Body of pancreas (tissue), 4 donors: ENCODE measurements at regions not wholly inside any gene's neighbourhood (a gene's known extent, or its start where the extent isn't known, plus 50 kb on each side); places are given as distances from the start of the nearest gene placed in this dataset.
"Not testable (repeated sequence)": the region's sequence is repeated elsewhere in the genome, so short reads cannot be mapped to it uniquely, and the experiment has no call there.

Experiments
- ATAC-seq: fragments of 150-250 bp; one replicate; pipeline ENCODE4 v1.9.1; 2016
- DNase-seq, 4 donors: peaks; one replicate each; pipeline ENCODE4 v3.0.0-alpha.2; 2019
- H3K27ac ChIP-seq, 4 donors: fragments of 200-600 bp; sonication (generic); 1 replicate in 3 of 4; 2 replicates in 1 of 4; pipeline versions ENCODE4 v1.5.1 to v1.6.1; 2016 to 2019; ENCODE audit warnings: mild to moderate bottlenecking in 1 of 4, mixed read lengths in 1 of 4, moderate library complexity in 1 of 4
- H3K27me3 ChIP-seq, 2 donors: fragments of 200-600 bp; sonication (generic); one replicate each; pipeline ENCODE4 v1.6.0; 2016; ENCODE audit warnings: mild to moderate bottlenecking in 1 of 2
- H3K36me3 ChIP-seq, 2 donors: fragments of 200-600 bp; sonication (generic); replicated peaks in 1 of 2; 2 replicates each; pipeline ENCODE4 v1.5.1; 2016; ENCODE audit warnings: low read depth in 2 of 2; ENCODE audit not compliant: insufficient read depth in 1 of 2
- H3K4me1 ChIP-seq: fragments of 200-600 bp; sonication (generic); one replicate; pipeline ENCODE4 v1.6.0; 2016
- H3K4me3 ChIP-seq, 2 donors: fragments of 200-600 bp; sonication (generic); 1 replicate in 1 of 2; 2 replicates in 1 of 2; pipeline ENCODE4 v1.5.1; 2016 to 2019
- H3K9me3 ChIP-seq, 3 donors: fragments of 200-600 bp; sonication (generic); 1 replicate in 2 of 3; 2 replicates in 1 of 3; pipeline ENCODE4 v1.5.1; 2016
- POLR2A ChIP-seq, 3 donors: fragments of 450-650 bp; IDR thresholded peaks; one replicate each; pipeline ENCODE4 v1.6.1; 2016; ENCODE audit warnings: antibody characterized with exemption in 3 of 3, mild to moderate bottlenecking in 2 of 3
- WGBS, 2 donors: methylation state at CpG; one replicate each; pipeline ENCODE4 v1.1.5; 2017; 5-methylcytosine and 5-hydroxymethylcytosine counted together
- intact Hi-C: fragments of 100-400 bp; cut with DNase I; formaldehyde crosslinking; loops from one replicate; pipeline ENCODE4 v1.15.1; 2023
- TF ChIP-seq, protein P1 (sequence below), 7 experiments: fragments of 450-650 bp in 4 of 7; fragments of 200-600 bp in 3 of 7; sonication (generic) in 3 of 7; IDR thresholded peaks; one replicate each; pipeline ENCODE4 v1.5.1; 2016 to 2019; ENCODE audit warnings: antibody characterized with exemption in 7 of 7

- Histone ChIP-seq H3K4me1 (peaks cover 5% of the 10 kb centered on the region), H3K36me3 (no peaks in the 10 kb centered on the region), H3K27ac (no peak overlapping the region), H3K4me3 (no peak overlapping the region), H3K9me3 (no peaks in the 10 kb centered on the region), H3K27me3 (no peaks in the 10 kb centered on the region)
- WGBS, 2 donors = 52 to 65% methylated on average over 2 of the region's 2 CpGs
- intact Hi-C loops = no loop called here
- ATAC-seq (no peak), DNase-seq (no peak)
- TF ChIP-seq, protein P1, sequence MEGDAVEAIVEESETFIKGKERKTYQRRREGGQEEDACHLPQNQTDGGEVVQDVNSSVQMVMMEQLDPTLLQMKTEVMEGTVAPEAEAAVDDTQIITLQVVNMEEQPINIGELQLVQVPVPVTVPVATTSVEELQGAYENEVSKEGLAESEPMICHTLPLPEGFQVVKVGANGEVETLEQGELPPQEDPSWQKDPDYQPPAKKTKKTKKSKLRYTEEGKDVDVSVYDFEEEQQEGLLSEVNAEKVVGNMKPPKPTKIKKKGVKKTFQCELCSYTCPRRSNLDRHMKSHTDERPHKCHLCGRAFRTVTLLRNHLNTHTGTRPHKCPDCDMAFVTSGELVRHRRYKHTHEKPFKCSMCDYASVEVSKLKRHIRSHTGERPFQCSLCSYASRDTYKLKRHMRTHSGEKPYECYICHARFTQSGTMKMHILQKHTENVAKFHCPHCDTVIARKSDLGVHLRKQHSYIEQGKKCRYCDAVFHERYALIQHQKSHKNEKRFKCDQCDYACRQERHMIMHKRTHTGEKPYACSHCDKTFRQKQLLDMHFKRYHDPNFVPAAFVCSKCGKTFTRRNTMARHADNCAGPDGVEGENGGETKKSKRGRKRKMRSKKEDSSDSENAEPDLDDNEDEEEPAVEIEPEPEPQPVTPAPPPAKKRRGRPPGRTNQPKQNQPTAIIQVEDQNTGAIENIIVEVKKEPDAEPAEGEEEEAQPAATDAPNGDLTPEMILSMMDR (IDR thresholded peaks at IDR 0.05) = no peak
- no peak for TF ChIP-seq POLR2A (IDR thresholded peaks at IDR 0.05)
These were observed 645.6 kb upstream of the ZNF804A start for GRCh38 chr2:183952741-183953140.

- Histone ChIP-seq H3K4me3 (no peak overlapping the region), H3K9me3 (no peaks in the 10 kb centered on the region), H3K27me3 (no peaks in the 10 kb centered on the region), H3K4me1 (no peaks in the 10 kb centered on the region), H3K36me3 (no peaks in the 10 kb centered on the region), H3K27ac (no peak overlapping the region)
- WGBS, 2 donors = 33 to 42% methylated on average over 1 of the region's 1 CpG
- DNase-seq = no peak
- no peak for TF ChIP-seq POLR2A (IDR thresholded peaks at IDR 0.05)
- intact Hi-C loops = no loop called here
- no peak for ATAC-seq
These were observed 634.7 kb upstream of the ZNF804A start for GRCh38 chr2:183963609-183964008.

DNA sequence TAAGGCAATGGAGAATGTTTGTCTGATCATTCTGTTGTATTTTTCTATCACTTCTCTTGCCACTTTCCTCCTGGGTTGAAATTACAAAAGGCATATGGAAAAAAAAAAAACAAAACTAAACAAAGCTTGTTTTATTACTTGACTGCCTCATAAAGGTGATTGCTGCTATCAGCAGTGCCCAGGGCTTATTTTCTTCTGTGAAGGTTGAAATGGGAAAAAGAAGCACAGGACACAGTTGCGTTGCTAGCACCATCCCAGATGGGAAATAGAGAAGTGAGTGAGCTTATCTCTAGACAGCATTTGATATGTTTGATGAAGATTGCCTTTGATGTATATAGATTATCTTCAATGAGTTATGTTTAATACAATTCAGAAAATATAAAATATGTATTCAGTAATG, 633.8 kb upstream of the ZNF804A start:
- intact Hi-C loops = no loop called here
- TF ChIP-seq, protein P1 (IDR thresholded peaks at IDR 0.05) = no peak
- no peak for TF ChIP-seq POLR2A (IDR thresholded peaks at IDR 0.05)
- WGBS, 2 donors = 27 to 33% methylated on average over 1 of the region's 1 CpG
- ATAC-seq (no peak), DNase-seq (no peak)
- Histone ChIP-seq H3K9me3 (no peaks in the 10 kb centered on the region), H3K36me3 (no peaks in the 10 kb centered on the region), H3K4me3 (no peak overlapping the region), H3K27ac (no peak overlapping the region), H3K4me1 (no peaks in the 10 kb centered on the region), H3K27me3 (no peaks in the 10 kb centered on the region)

DNA sequence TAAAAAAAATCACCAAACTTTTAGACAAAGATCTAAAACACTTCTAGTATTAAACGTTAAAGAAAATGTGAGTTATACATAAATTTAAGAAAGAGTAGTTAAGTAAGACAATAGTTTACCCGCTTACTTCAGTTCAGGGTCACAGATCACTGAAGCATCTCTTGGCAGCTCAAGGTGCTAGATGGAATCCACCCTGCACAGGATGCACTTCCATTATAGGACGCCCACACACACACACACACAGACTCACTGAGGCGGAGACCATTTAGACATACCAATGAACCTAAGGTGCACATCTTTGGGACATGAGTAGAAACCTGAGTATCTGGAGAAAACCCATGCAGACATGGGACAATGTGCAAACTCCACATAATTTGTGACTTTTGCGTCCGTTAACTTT, 630.6 kb upstream of the ZNF804A start:
- 91 to 93% methylated on average over 6 of the region's 6 CpGs for WGBS, 2 donors
- DNase-seq = no peak
- H3K36me3 ChIP-seq = no peaks in the 10 kb centered on the region
- TF ChIP-seq POLR2A (IDR thresholded peaks at IDR 0.05) = no peak
- TF ChIP-seq, protein P1 (IDR thresholded peaks at IDR 0.05) = no peak
- H3K27me3 ChIP-seq = no peaks in the 10 kb centered on the region
- no peaks in the 10 kb centered on the region for H3K4me1 ChIP-seq
- H3K9me3 ChIP-seq = no peaks in the 10 kb centered on the region
- no peak overlapping the region for H3K27ac ChIP-seq
- H3K4me3 ChIP-seq = no peak overlapping the region
- no peak for ATAC-seq
- intact Hi-C loops = no loop called here

DNA sequence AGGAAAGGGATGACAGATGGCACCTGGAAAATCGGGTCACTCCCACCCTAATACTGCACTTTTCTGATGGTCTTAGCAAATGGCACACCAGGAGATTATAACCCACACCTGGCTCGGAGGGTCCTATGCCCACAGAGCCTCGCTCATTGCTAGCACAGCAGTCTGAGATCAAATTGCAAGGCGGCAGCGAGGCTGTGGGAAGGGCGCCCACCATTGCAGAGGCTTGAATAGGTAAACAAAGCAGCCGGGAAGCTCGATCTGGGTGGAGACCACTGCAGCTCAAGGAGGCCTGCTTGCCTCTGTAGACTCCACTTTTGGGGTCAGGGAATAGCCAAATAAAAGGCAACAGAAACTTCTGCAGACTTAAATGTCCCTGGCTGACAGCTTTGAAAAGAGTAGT, 622.7 kb upstream of the ZNF804A start:
- H3K36me3 ChIP-seq, H3K4me1 ChIP-seq, H3K27ac ChIP-seq, intact Hi-C loops, ATAC-seq, H3K9me3 ChIP-seq, H3K27me3 ChIP-seq, DNase-seq, H3K4me3 ChIP-seq: not testable (repeated sequence)
- 86 to 88% methylated on average over 8 of the region's 8 CpGs for WGBS, 2 donors

GRCh38 chr2:183984871-183985270, 613.5 kb upstream of the ZNF804A start:
- no peaks in the 10 kb centered on the region for H3K9me3 ChIP-seq
- DNase-seq (no peak), ATAC-seq (no peak)
- no peaks in the 10 kb centered on the region for H3K36me3 ChIP-seq
- intact Hi-C loops = no loop called here
- H3K4me1 ChIP-seq = no peaks in the 10 kb centered on the region
- TF ChIP-seq, protein P1 (IDR thresholded peaks at IDR 0.05) = no peak
- TF ChIP-seq POLR2A (IDR thresholded peaks at IDR 0.05) = no peak
- no peak overlapping the region for H3K4me3 ChIP-seq
- H3K27ac ChIP-seq = no peak overlapping the region
- no peaks in the 10 kb centered on the region for H3K27me3 ChIP-seq
